A673 (cell line): ENCODE measurements at regions not wholly inside any gene's neighbourhood (a gene's known extent, or its start where the extent isn't known, plus 50 kb on each side); places are given as distances from the start of the nearest gene placed in this dataset.

Experiments used
- CTCF ChIP-seq: fragments of 300-800, 200-600 bp; sonication (generic); conservative IDR thresholded peaks from 2 replicates; pipeline ENCODE4 v1.5.1; 2017; ENCODE audit warnings: low read depth, mild to moderate bottlenecking, antibody characterized with exemption, low read length, moderate library complexity, mixed read lengths
- EZH2 ChIP-seq: fragments of 200-600 bp; sonication (generic); IDR thresholded peaks from 2 replicates; pipeline ENCODE4 v1.6.1; 2017; ENCODE audit warnings: borderline replicate concordance, low read depth, mild to moderate bottlenecking, mixed read lengths, antibody characterized with exemption, low read length; ENCODE audit not compliant: poor library complexity, severe bottlenecking

- no peak for TF ChIP-seq EZH2
- TF ChIP-seq CTCF: no peak
Measured at GRCh38 chr2:75338461-75338860, 139.1 kb upstream of the TACR1 start.
